ENCODE measurements at regions not wholly inside any gene's neighbourhood (a gene's known extent, or its start where the extent isn't known, plus 50 kb on each side); places are given as distances from the start of the nearest gene placed in this dataset.

DNA sequence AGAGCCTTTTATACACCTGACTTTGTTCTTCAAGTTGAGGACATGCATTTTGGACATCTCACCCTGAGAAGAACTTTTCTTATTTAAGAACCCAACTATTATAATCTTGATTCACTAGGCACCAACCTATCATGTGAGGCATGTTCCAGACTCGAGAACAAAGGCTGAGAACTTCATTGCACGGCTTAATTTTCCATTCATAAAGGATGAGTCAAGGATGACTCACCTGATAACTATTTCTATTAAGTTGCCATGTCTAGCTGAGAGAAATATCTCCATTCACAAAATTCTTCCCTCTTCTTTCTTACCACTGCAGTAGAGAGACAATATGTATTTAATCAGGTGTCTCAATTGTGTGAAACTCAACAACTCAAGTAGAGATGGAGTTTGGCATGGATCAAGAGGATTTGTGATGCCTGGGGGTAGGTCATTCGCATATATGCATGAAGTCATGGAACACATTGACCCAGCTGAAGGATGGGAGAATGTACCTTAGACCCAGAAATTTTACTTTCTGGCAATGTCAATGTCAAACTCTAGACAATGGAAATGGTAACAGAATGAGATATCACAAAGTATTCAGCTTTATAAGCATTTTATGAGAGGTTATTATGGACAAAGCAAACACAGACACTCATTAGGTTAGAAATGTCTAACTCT is 173.2 kb upstream of the PRNP start:
- TF ChIP-seq ARNTL (CRISPR knock-in tag; IDR thresholded peaks at IDR 0.05; ENCODE audit: borderline replicate concordance, low read depth), result no peak
- no peak for TF ChIP-seq ZFP3 (CRISPR knock-in tag; IDR thresholded peaks at IDR 0.05)
- TF ChIP-seq, protein P1, sequence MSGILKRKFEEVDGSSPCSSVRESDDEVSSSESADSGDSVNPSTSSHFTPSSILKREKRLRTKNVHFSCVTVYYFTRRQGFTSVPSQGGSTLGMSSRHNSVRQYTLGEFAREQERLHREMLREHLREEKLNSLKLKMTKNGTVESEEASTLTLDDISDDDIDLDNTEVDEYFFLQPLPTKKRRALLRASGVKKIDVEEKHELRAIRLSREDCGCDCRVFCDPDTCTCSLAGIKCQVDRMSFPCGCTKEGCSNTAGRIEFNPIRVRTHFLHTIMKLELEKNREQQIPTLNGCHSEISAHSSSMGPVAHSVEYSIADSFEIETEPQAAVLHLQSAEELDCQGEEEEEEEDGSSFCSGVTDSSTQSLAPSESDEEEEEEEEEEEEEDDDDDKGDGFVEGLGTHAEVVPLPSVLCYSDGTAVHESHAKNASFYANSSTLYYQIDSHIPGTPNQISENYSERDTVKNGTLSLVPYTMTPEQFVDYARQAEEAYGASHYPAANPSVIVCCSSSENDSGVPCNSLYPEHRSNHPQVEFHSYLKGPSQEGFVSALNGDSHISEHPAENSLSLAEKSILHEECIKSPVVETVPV (CRISPR knock-in tag; IDR thresholded peaks at IDR 0.05), result no peak
